ENCODE measurements at regions not wholly inside any gene's neighbourhood (a gene's known extent, or its start where the extent isn't known, plus 50 kb on each side); places are given as distances from the start of the nearest gene placed in this dataset.

DNA sequence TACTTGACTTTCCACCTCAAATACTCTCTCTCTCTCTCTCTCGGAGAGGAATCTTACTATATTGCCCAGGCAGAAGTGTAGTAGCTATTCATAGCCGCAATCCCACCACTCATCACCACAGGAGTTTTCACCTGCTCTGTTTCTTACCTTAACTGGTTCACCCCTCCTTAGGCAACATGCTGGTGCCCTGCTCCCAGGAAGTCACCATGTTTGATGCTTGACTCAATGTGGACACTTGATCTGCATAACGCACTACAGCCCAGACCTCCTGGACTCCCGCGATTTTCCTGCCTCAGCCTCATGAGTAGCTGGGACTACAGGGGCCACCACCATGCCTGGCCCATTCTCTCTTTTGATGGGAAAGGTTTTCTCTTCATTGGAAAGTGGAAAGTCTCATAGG lies 271.8 kb downstream of the FBXW7 start (continued):
- no peak for TF ChIP-seq ATF3 (IDR thresholded peaks at IDR 0.05)
- no peak for TF ChIP-seq CEBPB (IDR thresholded peaks at IDR 0.05; ENCODE audit: low read depth)
- TF ChIP-seq JUND (IDR thresholded peaks at IDR 0.05), result no peak

GRCh38 chr4:152259866-152260265 lies 276.0 kb downstream of the FBXW7 start:
- H2AFZ ChIP-seq (ENCODE audit: low read depth, low read length, poor library complexity, severe bottlenecking), result peak overlapping the region; percentile 56
- no peak overlapping the region for H3K9ac ChIP-seq (ENCODE audit: low read length)
- H3K4me3 ChIP-seq (replicated peaks in 1 of 2; ENCODE audit: low read depth in 1 of 2, low read length in 2 of 2), result no peak overlapping the region
- H3K9me2 ChIP-seq (ENCODE audit: insufficient read depth), result no peaks in the 10 kb centered on the region
- H3K4me1 ChIP-seq (ENCODE audit: control insufficient read depth in 1 of 2, insufficient read depth in 2 of 2, low read length in 2 of 2), result peaks cover 31 to 54% of the 10 kb centered on the region in 2 experiments
- no peak for DNase-seq (ENCODE audit: low read depth, low spot score)
- H3K27ac ChIP-seq (ENCODE audit: low read depth, low read length), result peak overlapping the region; percentile 65; the same call in 1 of the 2 replicates
- ChIA-PET CTCF (no interaction called here), POLR2A (no interaction called here), RAD21 (ENCODE audit: low non-redundant PET in 1 of 2, low total read pairs in 2 of 2, uncharacterized antibody in 2 of 2, unreplicated experiment in 2 of 2) (interaction anchor here in 1 of 2 experiments (1.2 kb wide), 1 partner anchor 213 kb away, joined by 3 read pairs; no protein-coding TSS in a partner anchor)
- peak overlapping the region; percentile 22; the same call in 1 of the 2 replicates for H3K4me2 ChIP-seq (ENCODE audit: low read length)
- no peaks in the 10 kb centered on the region for H3K79me2 ChIP-seq (ENCODE audit: insufficient read depth, low read length)
- no peak for TF ChIP-seq ELF1 (IDR thresholded peaks at IDR 0.05; ENCODE audit: borderline replicate concordance, low read depth)
- TF ChIP-seq SIN3A (IDR thresholded peaks at IDR 0.05; ENCODE audit: low read depth), result no peak
- peak; percentile 51 for TF ChIP-seq FOSL1 (IDR thresholded peaks at IDR 0.05; ENCODE audit: low read depth)
- TF ChIP-seq YY1 (IDR thresholded peaks at IDR 0.05; ENCODE audit: extremely low read depth, insufficient replicate concordance, low read depth, low read length), result no peak
- peak; percentile 49 for TF ChIP-seq JUND (IDR thresholded peaks at IDR 0.05)
- no peak for TF ChIP-seq ZNF274 (IDR thresholded peaks at IDR 0.05; ENCODE audit: low read depth, low read length)
- TF ChIP-seq, protein P1, sequence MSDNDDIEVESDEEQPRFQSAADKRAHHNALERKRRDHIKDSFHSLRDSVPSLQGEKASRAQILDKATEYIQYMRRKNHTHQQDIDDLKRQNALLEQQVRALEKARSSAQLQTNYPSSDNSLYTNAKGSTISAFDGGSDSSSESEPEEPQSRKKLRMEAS (IDR thresholded peaks at IDR 0.05), result no peak
- TF ChIP-seq TCF7L2 (IDR thresholded peaks at IDR 0.05; ENCODE audit: borderline replicate concordance, extremely low read depth, insufficient read depth, insufficient read length), result no peak
- no peak for TF ChIP-seq CBX3 (IDR thresholded peaks at IDR 0.05; ENCODE audit: low read depth)
- TF ChIP-seq SP1 (IDR thresholded peaks at IDR 0.05; ENCODE audit: low read depth), result no peak
- TF ChIP-seq, protein P2, sequence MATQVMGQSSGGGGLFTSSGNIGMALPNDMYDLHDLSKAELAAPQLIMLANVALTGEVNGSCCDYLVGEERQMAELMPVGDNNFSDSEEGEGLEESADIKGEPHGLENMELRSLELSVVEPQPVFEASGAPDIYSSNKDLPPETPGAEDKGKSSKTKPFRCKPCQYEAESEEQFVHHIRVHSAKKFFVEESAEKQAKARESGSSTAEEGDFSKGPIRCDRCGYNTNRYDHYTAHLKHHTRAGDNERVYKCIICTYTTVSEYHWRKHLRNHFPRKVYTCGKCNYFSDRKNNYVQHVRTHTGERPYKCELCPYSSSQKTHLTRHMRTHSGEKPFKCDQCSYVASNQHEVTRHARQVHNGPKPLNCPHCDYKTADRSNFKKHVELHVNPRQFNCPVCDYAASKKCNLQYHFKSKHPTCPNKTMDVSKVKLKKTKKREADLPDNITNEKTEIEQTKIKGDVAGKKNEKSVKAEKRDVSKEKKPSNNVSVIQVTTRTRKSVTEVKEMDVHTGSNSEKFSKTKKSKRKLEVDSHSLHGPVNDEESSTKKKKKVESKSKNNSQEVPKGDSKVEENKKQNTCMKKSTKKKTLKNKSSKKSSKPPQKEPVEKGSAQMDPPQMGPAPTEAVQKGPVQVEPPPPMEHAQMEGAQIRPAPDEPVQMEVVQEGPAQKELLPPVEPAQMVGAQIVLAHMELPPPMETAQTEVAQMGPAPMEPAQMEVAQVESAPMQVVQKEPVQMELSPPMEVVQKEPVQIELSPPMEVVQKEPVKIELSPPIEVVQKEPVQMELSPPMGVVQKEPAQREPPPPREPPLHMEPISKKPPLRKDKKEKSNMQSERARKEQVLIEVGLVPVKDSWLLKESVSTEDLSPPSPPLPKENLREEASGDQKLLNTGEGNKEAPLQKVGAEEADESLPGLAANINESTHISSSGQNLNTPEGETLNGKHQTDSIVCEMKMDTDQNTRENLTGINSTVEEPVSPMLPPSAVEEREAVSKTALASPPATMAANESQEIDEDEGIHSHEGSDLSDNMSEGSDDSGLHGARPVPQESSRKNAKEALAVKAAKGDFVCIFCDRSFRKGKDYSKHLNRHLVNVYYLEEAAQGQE (IDR thresholded peaks at IDR 0.05; ENCODE audit: low read depth), result no peak
- no TSS peak for BruUV-seq (replicated peaks)
- no peaks in the 10 kb centered on the region for H3K27me3 ChIP-seq (ENCODE audit: insufficient read depth, low read length)
- no peaks in the 10 kb centered on the region for H3K36me3 ChIP-seq (ENCODE audit: control insufficient read depth in 1 of 2, insufficient read depth in 2 of 2, low read length in 2 of 2)
- intact Hi-C loops (cut with micrococcal nuclease), result no loop called here
- no peak for ATAC-seq
- H3K9me3 ChIP-seq (ENCODE audit: control insufficient read depth in 1 of 2, insufficient read depth in 1 of 2, low read depth in 1 of 2, low read length in 2 of 2), result no peaks in the 10 kb centered on the region; a peak in 1 of 4 replicates
- no peaks in the 10 kb centered on the region for H4K20me1 ChIP-seq (ENCODE audit: insufficient read depth)
